Adrenal gland (tissue), 5 donors: ENCODE measurements at regions not wholly inside any gene's neighbourhood (a gene's known extent, or its start where the extent isn't known, plus 50 kb on each side); places are given as distances from the start of the nearest gene placed in this dataset.

Source experiments
- CTCF ChIP-seq, 6 experiments: fragments of 450-650 bp in 4 of 6; fragments of 200-600 bp in 2 of 6; sonication (generic) in 1 of 6; IDR thresholded peaks; 1 replicate in 5 of 6; 2 replicates in 1 of 6; pipeline versions ENCODE4 v1.5.1 to v1.8.0; 2016 to 2021; ENCODE audit warnings: antibody characterized with exemption in 6 of 6, mild to moderate bottlenecking in 2 of 6, moderate library complexity in 1 of 6
- POLR2A ChIP-seq, 2 donors: fragments of 450-650 bp; IDR thresholded peaks; one replicate each; pipeline ENCODE4 v1.6.1; 2017; ENCODE audit warnings: antibody characterized with exemption in 2 of 2, mild to moderate bottlenecking in 2 of 2, moderate library complexity in 1 of 2
- donor health status: DM: no; HTN: no; CAD: no.

- no peak for TF ChIP-seq CTCF (IDR thresholded peaks at IDR 0.05)
- no peak for TF ChIP-seq POLR2A (IDR thresholded peaks at IDR 0.05)
These were observed 362.7 kb downstream of the CPS1 start for GRCh38 chr2:210919128-210919527.
